HG02943 (cell line): ENCODE measurements at regions not wholly inside any gene's neighbourhood (a gene's known extent, or its start where the extent isn't known, plus 50 kb on each side); places are given as distances from the start of the nearest gene placed in this dataset.
"Not testable (repeated sequence)": the region's sequence is repeated elsewhere in the genome, so short reads cannot be mapped to it uniquely, and the experiment has no call there.

Experiments
- ATAC-seq: cut with Tn5 transposase; IDR thresholded peaks from one replicate; pipeline ENCODE4 v1.9.1; 2021; ENCODE audit warnings: mild to moderate bottlenecking, low read depth, moderate library complexity; ENCODE audit not compliant: unreplicated experiment

DNA sequence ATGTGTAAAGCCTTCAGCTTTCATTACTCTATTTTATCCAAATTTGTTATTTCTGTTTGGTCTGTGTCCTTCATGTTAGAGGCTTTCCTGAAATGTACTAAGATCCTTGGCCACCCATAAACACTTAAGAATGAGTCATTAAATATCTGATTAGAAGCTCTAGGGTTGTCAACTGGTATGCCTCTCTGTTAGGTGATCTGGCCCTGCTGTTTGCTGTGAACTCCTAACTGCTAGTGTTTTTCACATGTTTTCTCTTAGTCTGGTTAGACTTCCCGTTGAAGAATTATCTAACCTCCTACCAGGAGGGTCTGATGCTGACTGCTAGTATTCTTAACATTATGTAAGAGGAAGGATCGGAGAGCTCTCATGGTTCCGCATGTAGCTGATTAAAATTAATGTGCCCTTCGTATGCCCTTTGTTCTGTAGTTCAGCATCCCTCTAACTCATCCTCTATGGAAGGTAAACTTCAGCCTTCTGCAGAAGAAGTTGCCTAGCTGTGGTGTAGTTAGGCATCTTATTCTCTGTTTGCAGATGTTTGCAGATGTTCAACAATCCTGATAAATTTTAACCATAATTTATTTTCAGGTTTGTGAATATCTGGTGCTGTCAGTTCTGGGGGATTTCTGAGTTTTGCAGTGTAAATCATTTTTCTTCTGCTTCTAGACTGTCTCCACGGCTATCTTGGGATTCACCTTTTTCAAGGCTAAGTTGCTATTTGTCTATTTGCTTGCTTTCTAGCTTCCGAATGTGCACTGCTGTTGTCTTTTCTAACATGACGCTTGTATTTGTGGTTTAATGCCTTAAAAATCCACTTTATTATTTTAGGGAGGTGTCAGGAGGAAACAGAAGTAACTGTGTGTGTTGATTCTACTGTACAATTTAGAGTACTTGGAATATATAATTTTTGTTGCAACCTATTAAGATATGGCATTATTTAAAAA is 207.2 kb upstream of the SPRY2 start:
- ATAC-seq, result no peak

DNA sequence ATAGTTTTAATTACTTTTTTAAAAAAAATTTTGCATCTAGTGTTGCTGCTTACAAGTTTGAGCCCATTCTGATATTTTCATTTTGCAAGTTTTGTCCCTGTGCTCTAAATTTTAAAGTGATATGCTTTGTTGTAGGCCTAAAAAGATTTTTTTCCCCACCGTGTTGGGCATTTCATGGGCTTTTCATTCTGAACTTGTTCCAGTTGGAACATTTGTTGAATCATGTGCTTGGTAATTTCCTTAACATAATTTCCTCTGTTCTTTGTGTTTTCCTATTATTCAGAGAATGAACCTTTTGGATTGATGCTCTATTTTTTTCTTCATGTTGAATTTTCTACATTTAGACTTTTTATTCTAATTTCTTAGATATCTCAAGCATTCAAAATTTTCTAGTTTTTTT is 206.4 kb upstream of the SPRY2 start:
- ATAC-seq, result no peak

DNA sequence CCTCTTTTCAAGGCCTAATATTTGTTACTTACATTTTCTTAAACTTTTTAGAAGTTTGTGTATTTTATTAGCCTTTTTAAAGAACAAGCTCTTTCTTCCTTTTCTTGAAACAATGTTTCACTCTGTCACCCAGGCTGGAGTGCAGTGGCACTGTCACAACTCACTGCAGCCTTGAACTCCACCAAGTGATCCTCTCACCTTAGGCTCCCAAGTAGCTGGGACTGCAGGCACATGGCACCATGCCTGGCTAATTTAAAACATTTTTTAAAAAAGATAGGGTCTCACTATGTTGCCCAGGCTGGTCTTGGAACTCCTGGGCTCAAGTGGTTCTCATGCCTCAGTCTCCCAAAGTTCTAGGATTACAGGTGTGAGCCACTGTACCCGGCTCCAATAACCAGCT is 192.2 kb upstream of the SPRY2 start:
- no peak for ATAC-seq

DNA sequence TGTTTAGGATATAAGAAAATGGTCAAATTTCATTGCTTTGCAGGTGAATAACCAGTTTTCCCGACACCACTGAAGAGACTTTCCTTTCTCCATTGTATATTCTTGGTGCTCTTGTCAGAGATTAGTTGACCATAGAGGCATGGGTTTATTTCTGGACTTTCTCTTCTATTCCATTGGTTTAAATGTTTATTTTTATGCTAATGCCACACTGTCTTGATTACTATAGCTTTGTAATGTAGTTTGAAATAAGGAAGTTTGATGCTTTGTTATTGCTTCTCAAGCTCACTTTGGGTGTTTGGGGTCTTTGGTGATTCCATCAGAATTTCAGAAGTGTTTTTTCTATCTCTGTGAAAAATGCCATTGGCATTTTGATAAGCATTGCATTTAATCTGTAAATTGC is 190.0 kb upstream of the SPRY2 start:
- ATAC-seq, result no peak

DNA sequence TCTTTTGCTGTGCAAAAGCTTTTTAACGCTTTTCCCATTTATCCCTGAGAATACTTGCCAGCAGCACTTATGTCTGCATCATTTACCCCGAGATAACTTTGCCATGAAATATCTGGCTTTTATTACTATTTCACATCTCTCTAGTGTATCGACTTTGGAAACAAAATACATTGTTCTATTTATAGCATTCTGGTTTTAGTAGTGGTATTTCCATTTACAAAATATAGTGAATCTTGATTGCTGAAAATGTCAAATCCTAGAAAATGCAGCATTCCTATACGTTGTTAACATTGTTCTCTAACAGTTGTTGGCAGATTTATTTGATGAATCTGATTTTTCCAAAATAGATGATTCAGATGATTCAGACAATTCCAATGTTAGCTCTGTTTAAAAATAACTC is 189.3 kb upstream of the SPRY2 start:
- ATAC-seq, result no peak

DNA sequence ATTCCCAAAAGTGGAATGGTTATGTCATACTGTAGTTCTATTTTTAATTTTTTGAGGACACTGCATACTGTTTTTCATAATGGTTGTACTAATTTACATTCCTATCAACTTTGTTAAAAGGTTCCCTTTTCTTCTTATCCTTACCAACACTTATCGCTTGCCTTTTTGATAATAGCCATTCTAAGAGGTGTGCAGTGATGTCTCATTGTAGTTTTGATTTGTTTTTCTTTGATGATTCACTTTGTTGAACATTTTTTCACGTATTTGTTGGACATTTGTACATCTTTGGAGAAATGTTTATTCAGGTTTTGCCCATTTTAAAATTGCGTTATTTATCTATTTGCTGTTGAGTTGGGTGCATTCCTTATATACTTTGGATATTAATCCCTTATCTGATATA is 188.8 kb upstream of the SPRY2 start:
- ATAC-seq, result no peak

DNA sequence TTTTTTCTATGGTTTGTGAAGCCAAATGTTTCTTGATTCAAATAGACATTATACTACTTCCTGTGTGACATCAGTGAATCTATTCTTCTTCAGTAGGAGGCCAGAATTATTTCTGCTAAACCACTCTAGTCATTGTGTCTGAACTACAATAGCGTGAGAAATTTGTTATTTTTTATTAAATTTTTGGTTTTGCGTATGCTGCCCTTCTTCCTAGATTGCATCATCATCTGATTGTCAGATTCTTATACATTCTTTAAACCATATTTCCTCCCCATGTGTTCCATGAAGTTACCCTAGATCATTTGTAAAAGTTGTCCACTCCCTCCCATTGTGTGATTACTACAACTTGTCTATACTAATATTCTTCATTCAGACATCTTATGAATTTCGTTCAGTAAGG is 187.8 kb upstream of the SPRY2 start:
- ATAC-seq, result no peak

DNA sequence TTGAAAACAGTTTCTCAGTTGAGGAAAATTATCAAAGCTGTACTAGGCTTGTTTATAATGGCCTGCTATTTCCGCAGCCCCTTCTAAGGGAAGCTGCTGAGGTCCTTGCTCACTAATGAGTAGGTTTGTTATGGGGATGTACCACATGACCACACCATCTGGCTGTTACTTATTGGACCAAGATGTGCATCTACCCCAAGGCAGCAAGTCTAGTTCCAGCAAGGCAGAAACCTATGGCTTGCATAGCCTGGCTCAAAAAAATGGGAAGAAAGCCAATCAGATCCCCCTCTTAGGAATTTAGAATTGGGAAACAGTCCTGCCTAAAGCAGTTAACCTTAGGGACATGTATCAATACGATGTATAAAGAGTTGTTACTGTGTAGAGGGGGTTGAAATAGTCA is 186.5 kb upstream of the SPRY2 start:
- no peak for ATAC-seq

DNA sequence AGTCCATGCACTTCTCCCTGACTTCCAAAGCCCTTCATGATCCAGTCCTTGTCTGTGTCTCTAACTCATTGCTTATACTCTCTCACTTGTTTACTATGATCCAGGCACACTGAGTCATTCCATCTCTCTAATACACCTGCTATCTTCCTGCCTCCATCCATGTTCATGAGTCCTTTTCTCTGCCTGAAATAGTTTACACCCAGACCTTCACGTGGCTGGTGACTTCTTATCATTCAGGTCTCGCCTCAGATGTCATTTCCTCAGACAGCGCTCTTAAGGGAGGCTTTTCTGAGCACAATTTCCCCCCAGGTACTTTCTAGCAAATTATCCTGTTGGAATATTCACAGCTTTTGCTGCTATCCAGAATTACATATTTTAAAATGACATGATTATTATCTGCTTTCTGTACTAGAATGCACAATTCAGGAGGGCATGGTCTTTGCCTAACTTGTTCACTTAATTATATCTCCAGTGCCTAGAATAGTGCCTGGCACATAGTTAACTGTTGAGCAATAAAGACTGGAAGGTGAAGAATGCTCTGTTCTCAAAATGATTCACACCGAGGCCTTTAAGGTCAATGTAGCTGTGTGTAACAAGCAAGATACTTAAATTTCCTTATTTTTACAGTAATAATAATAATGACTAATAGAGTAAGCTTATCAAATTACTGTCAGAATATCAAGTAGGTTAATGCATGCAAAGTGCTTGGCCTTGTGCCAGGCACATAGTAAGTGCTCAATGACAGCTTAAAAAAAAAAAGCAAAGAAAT is 183.7 kb upstream of the SPRY2 start:
- no peak for ATAC-seq

DNA sequence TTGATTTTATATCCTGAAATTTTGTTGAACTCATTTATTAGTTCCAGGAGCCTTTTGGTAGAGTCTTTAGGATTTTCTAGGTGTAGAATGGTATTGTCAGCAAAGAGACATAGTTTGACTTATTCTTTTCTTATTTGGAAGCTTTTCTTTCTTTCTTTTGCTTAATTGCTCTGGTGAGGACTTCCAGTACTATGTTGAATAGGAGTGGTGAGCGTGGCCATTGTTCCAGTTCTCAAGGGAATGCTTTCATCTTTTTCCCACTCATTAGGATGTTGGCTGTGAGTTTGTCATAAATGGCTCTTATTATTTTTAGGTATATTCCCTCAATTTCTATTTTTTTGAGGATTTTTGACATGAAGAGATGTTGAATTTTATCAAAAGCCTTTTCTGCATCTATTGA is 182.2 kb upstream of the SPRY2 start:
- ATAC-seq, result no peak

DNA sequence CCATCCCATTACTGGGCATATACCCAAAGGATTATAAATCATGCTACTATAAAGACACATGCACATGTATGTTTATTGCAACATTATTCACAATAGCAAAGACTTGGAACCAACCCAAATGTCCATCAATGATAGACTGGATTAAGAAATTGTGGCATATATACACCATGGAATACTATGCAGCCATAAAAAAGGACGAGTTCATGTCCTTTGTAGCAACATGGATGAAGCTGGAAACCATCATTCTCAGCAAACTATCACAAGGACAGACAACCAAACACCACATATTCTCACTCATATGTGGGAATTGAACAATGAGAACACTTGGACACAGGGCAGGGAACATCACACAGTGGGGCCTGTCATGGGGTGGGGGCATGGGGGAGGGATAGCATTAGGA is 181.5 kb upstream of the SPRY2 start:
- not testable (repeated sequence) for ATAC-seq

DNA sequence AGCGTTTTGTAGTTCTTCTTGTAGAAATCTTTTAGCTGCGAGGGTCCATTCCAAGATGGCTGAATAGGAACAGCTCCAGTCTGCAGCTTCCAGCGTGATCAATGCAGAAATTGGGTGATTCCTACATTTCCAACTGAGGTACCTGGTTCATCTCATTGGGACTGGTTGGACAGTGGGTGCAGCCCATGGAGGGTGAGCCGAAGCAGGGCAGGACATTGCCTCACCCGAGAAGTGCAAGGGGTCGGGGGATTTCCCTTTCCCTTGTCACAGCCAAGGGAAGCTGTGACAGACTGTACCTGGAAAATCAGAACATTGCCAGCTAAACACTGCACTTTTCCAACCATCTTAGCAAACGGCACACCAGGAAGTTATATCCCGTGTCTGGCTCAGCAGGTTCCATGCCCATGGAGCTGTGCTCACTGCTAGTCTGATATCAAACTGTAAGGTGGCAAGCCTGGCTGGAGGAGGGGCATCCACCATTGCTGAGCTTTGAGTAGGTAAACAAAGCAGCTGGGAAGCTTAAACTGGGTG is 176.0 kb upstream of the SPRY2 start:
- ATAC-seq, result no peak

DNA sequence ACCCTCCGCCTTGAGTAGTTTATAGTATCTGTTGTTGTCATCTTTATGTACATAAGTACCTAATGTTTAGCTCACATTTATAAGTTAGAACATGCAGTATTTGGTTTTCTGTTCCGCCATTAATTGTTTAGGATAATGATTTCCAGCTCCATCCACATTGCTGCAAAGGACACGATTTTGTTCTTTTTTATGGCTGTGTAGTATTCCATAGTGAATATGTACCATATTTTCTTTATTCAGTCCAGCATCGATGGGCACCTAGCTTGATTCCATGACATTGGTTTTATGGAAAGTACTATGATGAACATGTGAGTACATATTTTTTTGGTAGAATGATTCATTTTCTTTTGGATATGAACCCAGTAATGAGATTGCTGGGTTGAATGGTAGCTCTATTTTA is 174.4 kb upstream of the SPRY2 start:
- no peak for ATAC-seq

DNA sequence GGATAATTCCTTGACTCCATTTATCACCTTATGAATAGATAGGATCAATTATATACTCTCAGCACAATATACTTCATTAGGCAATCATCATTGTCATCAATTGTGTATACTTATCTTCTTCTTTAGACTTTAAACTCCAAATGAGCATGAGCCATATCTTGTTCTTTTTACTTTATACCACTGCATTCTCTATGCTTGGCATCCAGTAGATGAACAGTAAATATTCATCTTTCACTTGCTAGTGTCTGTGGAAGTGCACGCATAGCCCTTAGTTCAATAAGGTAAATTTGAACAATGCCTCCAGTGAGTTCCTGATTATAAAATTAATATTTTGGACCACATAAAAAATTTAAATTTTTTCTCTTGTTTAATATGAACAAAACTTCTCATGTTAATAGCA is 172.3 kb upstream of the SPRY2 start:
- ATAC-seq, result no peak

DNA sequence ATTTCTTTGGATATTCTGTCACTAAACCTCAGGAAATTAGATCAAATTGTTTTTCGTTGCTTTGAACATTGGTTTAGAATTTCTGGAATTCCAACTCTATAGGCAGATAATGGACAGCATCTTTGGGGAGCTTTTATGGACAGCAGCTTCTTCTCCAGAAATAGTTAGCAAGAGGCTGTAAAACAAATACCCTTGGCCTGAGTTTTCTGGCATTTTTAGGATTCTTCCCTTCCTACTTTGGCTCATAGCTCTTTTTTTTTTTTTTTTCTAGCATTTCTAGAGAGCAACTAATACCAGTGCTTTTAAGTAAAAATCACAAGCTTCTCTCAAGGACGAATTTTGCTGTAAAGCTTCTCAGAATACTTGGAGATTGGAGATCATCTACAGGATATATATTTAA is 169.8 kb upstream of the SPRY2 start:
- ATAC-seq, result no peak

DNA sequence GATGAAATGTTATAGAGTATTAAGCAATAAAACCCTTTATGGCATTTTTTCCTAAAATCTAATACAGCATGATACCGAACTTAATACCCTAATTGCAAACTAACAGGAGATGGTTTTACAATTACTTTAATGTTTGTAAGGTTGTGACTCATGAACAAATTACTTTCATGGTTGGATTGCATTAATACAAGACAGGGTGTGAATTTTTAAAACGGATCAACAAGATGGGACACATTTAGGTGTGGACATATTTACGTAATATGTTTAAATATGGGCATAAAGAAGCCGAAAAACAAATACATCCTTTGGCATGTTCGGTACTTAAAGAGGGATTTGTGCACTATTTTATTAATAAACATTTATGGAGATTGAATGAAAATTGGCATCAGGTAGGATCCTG is 168.3 kb upstream of the SPRY2 start:
- no peak for ATAC-seq

DNA sequence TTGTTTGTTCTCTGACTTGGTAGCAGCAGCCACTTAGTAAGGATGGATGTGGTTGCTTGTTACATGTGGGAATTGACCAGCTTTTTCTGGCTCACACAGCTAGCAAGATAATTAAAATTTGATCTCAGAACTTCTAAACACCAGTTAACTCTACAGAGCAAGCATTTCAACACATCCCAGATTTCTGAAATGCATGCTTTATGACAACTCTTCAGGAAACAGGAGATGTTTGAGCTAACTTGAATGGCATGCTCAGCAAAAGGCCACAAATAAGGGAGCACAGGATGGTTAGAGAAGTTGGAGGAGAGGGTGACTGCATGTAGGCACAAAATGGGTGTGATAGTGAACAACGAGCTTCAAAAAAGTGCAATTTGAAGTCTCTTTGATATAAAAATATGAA is 167.1 kb upstream of the SPRY2 start:
- ATAC-seq, result no peak

DNA sequence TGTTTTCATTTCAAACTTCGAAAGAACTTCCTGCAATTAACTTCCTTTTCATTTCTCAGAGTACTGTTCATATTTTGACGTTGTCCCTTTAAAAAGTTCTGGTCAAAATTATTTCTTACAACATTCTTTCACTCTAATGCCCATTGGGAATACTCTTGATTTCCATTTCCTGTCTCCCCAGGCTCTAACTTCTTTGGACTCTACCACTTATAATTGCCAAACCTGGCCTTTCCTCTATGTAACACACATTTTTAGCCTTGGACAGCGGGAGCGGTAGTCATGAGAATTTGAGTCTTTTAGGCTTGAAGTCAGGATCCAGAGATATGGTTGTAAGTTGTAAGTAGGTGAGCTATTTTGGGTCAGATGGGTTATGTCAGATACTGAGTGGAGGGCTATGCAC is 163.5 kb upstream of the SPRY2 start:
- no peak for ATAC-seq

DNA sequence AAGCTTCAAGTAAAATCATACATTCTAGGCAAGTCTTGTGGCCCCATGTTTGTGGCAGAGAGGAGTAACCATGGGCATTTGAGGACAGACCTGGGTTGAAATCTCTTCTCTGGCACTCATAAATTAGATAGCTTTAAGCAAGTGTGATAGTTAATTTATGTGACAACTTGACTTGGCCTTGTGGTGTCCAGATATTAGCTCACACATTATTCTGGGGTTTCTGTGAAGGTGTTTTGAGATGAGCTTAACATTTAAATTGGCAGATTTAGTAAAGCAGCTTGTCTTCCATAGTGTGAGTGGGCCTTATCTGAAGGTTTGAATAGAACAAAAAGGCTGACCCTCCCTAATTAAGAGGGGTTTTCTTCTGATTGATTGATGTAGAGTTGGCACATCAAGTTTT is 161.4 kb upstream of the SPRY2 start:
- no peak for ATAC-seq

DNA sequence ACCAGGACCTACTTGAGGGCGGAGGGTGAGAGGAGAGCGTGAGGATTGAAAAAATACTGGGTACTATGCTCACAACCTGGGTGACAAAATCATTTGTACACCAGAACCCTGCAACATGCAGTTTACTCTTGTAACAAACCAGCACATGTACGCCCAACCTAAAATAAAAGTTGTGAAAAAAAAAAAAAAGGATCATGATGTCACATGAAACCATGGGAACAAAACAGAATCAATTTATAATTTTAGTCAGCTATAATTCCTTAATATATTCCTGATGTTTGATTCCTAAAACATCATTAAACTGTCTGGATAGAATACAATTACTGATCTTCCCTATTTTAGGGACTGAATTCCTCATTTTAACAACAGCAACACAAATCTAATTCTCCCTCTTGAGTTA is 160.6 kb upstream of the SPRY2 start:
- ATAC-seq, result no peak

DNA sequence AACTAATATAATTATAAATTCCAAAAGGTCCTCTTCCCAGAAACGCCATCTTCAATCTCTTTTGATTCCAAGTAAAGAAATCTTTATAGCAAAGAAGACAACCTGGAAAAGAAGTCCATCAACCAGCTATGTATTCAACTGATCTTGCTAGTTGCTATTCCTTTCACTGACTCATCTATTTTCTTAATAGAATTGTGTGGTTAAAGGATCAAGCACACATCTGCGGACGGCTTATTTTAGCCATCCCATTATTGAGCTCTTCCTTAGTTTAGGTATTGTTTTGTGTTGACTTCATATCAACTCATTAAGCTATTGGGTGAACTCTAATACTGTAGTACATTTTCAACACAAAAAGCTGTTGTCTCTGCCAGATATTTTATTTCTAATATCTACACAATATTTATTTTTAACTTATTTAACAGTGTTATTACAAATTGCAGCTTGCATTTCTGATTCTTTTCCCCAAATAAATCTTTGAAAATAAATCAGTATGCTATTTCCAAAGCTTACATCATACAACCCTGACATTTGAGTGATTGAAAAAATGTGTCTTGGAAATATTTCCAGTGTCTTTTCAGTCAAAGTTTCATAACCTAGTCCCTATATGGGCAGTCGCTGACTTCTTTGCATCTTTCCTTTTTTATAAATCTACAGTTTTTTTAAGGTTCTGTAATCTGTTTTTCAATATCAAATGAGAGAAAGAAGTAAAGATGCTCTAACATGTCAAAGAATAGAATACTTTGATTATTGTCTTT is 158.8 kb upstream of the SPRY2 start:
- no peak for ATAC-seq
